Stimulated activated CD4-positive, alpha-beta T cell treated with anti-CD3 and anti-CD28 coated beads, Interleukin-15, amount 100 ng/mL, for 48 hours (primary cell): ENCODE measurements at regions not wholly inside any gene's neighbourhood (a gene's known extent, or its start where the extent isn't known, plus 50 kb on each side); places are given as distances from the start of the nearest gene placed in this dataset.
"Not testable (repeated sequence)": the region's sequence is repeated elsewhere in the genome, so short reads cannot be mapped to it uniquely, and the experiment has no call there.

Experiments used
- DNase-seq, 2 donors: peaks; one replicate each; pipeline ENCODE4 v3.0.0-alpha.2; 2020; ENCODE audit warnings: low read depth in 2 of 2

DNA sequence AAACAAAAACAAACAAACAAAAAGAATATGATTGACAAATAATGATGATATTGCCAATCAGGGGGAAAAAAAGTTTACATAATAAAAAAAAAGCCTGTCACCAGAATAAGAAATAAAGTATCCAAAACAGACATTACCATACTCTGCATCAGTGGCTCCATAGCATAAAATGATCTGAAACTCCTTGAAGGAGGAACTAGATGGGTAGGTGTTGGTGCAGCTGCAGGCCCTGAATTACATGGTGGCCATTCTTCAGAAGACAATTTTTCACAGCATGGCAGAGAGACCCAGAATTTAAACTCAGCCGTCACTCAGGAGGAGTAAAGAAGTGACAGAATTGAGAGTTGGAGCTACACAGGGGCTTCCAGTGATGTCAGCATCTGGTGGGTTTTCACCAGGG, 60.2 kb downstream of the GLUL start:
- DNase-seq, result no peak

DNA sequence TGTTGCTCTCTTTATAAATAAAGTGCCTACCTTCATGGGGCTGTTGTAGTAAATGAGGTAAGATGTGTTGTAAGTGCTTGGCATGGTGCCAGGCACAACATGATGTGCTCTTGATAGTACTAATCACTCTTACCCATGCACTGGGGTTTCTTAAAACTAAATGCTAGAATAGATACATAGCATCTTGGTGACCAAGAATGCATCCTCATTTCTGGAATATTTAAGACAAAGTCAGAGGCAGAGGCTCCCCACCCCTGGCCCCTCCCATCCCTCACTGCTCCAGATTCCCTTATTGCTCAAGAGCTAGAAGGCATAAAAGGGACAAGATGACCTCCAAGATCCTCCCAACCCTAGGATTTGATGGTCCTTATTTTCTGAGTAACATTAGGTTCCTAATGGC, 61.3 kb downstream of the GLUL start:
- no peak for DNase-seq

DNA sequence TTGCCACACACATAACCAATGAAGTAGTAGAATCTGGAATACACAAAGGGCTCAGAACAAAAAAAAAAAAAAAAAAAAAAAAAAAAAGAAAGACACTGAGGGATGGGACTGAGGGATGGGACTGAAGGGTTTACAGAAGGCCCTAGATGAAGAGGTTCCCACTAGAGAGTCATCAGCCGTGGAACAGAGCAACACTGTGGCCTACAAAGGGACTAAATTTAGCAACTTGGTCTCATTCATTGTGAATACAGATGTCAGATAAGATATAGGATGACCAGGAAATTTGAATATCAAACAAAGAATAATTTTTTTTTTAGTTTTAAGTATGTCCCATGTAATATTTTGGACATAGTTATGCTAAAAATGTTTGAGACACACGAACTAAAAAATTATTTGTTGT, 62.1 kb downstream of the GLUL start:
- DNase-seq, result no peak

DNA sequence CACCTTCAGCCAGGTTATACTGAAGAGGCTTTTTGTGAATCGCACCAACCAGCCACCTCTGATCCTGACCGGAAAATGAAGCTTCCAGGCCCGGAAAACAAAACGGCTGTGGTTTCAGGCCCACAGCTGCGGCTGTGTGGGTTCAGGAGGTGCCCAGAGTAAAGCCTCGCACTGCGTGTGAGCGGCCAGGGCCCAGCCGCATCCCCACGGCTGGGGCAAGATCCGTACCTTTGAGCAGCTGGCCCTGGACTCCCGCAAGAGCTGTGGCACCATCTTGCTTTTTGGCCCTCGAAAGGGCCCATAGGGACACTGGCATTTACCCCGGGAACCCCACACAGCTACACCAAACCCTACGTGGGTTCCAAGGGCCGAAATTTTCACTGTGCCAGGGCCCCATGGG, 63.0 kb downstream of the GLUL start:
- DNase-seq, result no peak

DNA sequence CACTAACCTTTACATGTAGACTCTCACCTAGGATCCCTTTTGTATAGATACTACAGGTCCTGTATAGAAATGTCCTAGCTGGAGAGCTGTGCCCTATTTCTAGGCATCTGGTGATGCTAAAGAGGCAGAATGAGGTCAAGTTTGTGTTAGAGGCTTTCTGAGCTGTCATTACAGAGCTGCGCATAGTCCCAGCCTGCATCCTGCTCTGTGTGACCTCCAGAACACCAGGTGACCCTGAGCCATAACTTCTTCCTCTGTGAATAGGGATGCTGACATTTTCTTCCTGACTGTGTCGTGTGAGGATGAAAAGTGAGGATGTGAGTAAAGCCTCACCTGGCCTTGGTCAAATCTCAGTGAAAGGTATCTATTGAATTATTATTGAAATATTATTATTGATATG, 66.3 kb downstream of the GLUL start:
- DNase-seq, result no peak

DNA sequence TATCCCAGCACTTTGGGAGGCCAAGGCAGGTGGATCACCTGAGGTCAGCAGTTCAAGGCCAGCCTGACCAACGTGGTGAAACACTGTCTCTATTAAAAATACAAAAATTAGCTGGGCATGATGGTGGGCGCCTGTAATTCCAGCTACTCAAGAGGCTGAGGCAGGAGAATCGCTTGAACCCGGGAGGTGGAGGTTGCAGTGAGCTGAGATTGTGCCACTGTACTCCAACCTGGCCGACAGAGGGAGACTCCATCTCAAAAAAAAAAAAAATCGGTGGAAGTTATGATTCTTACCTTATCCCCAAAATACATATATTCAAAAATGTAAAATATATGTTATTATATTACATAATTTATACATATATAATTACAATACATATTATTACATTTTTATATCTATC, 70.1 kb downstream of the GLUL start:
- not testable (repeated sequence) for DNase-seq

DNA sequence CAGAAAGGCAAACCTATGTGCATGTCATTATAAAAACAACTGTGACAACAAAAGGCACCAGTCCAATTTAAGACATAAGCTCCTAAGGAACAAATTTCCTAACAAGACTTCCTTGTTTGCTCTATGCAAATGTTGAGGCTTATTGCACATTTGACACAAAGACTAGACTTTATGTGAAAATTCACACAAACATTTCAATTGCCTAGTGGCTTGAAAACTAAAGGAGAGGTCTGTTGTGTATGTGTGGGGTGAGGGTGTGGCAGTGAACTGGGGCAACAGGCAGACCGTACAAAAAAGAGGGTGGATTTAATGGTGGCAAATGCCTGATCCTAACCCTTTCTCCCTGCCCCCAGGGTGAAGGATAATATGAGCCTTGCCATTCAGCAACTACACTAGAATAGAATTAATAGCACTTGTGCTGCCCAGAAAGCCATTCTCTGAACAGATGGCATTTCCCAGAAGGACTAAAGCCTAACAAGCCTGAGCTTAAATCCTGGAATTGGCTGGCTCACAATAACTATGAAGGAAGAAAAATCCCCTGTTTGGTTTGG, 73.9 kb downstream of the GLUL start:
- no peak for DNase-seq

DNA sequence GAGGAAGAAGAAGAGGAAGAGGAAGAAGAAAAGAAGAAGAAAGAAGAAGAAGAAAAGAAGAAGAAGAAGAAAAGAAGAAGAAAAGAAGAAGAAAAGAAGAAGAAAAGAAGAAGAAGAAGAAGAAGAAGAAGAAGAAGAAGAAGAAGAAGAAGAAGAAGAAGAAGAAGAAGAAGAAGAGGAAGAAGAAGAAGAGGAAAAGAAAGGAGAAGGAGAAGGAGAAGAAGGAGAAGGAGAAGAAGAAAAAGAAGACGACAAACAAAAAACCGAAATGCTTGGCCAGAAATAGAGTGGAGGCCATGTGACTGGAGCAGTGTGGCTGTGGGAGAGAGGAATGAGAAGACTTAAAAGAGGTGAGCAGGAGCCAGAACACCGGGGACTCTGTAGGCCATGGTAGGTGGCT, 75.1 kb downstream of the GLUL start:
- DNase-seq, result not testable (repeated sequence)

DNA sequence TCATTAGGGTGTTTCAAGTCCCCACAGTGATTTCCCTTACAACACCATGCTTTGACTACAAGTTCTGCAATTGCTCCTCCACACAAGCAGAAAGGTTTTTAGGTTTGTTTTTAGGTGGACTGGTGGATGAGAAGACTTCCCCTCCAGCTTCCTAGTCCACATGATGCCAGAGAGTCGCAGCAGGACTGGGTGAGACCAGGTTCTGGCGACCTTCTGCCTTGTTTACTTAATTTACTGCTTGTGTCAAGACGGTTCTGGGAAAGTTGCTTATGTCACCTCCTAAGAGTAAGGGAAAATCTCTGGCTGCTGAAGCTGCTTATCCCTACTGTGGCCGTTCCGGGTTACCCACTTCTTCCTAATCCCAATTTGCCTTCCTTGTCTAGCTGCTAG, 76.4 kb downstream of the GLUL start:
- DNase-seq, result no peak

DNA sequence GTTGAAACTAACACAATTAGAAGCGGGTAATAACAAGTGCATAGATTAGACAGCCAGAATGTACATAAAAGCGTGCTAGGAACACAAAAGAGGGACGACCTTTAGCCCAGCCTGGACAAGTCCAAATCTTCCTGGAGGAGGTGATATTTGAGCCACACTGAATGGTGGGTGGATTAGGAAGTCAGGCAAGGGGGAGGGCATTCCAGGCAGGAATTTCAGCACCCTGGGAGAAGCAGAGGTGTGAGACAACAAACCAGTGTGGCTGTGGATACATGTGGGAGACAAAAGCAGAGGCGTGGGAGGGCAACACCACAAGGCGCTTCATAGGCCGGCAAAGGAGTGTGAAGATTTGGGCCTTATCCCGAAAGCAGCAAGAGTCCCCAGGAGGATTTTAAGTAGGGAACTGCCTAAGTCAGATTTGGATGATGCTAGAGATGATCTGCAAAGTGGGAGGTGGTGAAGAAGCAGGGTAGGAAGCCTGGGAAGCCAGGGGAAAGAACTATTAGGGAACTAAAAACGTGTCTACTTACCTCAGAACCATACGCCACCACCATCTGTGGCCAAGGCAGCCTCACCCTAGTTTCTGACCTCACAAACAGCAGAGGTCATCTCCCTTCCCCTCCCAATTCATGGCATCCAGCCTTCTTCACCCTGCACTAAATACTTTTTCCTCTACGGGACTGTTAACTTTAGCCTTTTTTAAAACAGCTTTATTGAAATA, 81.8 kb downstream of the GLUL start:
- no peak for DNase-seq

DNA sequence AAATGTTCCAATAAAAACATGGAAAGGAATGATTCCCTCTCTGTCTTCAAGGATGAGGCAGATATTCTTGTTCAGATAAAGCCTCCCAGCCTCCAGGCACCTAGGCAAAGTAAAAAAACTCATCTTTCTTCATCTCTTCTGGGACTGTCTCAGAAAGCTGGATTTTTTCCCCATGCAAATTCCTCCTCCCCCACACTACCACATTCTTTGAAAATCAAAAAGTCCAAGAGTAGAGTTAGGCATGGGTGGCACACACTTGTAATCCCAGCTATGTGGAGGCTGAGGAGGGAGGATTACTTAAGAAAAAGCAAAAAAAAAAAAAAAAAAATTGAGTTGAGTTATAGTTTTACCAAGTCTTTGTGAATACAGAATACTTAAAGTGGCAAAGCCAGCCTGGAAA, 82.8 kb downstream of the GLUL start:
- no peak for DNase-seq

DNA sequence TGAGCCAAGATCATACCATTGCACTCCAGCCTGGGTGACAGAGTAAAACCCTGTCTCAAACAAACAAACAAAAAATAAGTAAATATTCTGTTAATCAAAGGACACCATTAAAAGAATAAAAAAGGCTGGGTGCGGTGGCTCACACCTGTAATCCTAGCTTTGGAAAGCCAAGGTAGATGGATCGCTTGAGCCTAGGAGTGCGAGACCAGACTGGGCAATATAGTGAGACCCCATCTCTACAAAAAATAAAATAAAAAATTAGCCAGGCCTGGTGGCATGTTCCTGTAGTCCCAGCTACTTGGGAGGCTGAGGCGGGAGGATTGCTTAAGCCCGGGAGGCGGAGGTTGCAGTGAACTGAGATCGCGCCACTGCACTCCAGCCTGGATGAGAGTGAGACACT, 84.1 kb downstream of the GLUL start:
- DNase-seq, result not testable (repeated sequence)

DNA sequence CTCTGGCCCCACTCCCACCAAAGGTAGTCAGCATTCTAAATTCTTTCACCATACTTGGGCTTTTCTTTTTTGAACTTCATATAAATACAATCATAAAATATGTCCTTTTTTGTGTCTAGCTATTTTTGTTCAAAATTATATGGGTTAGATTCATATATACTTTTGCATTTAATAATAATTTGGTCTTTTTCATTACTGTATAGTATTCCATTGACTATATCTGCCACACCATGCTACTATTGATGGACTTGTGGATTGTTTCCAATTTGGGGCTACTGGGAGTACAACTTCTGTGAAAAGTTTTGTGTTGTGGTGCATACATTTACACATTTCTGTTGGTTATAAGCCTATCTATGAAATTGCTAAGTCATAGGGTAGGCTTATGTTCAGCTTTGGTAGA, 85.7 kb downstream of the GLUL start:
- DNase-seq, result no peak

DNA sequence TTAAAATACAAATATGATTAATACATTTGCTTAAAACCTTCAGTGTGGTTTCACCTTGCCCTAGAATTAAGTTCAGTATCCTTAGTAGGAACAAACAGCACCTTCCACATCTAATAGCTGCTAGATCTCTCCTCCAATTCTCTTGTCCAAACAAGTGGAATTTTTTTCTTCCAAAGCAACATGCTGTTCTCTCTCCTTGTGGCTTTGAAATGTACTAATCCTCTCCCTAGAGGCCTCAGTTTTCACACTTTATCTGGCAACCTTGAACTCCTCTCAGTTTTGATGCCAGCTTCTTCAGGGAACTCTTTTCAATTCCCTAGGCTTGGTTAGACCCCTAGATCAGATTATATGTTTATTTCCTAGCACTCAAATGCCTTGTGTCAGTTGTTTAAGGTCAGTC, 87.0 kb downstream of the GLUL start:
- DNase-seq, result no peak

DNA sequence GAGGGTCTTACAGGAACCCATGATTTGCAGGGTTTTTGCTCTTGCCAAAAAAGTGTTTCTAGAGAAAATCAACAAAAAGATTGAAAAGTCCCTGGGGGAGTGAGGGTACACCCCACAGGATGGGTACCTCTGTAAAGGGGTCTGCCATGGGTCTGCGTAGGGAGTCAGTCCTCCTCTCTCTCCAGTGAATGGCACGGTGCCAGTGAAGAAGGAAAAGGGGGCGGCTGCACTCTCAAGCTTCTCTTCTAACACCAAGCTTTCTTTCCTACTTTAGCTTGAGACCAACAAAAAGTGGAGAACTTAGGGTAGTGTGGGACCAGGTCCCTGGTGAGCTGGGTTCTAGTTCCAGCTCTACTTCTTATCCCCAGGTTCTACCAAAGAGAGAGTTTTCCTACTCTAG, 87.4 kb downstream of the GLUL start:
- DNase-seq, result no peak

DNA sequence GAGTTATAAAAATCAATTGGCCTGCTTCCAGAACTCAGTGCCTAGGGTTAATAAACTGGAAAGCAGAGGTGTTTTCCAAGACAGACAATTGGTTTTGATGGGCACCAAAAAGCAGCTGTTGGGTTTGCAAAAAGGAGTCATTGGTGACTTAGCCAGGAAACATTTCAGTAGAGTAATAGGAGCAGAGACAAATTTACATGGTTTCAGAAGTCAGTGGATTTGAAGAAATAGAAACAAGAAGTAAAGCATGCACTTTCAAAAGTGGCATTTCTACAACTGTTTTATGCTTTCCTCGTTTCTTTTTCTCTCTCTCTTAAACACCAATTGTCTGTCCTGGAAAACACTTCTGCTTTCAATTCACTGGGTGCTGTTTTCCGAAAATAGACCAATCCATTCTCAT, 87.8 kb downstream of the GLUL start:
- no peak for DNase-seq

DNA sequence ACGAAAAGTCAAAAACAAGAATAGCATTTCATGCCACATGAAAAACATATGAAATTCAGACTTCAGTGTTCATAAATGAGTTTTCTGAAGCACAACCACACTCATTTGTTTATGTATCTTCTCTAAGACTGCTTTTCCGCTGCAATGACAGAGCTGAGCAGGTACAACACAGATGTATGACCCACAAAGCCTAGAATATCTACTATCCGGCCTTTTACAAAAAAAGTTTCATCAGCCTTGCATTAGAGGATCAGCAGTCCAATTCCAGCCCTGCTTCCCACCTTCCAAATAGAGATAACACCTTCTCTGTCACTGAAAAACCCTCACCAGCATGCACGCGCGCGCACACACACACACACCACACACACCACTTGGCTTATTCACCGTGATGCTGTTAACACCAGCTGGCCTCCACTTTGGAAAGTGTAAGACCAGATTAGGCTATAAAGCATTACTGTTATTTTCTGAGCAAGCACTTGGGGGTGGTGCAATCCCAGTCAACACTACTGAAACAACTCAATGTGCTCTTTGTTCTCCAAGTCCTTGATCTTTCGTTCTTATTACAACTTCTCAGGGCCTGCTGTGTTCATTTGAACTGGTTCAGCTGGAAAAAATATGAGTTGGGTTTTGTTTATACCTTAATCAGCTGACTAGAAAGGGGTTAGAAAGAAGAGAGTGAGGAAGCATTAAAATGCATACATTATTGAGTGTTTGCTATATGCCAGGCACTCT, 90.0 kb downstream of the GLUL start:
- DNase-seq, result peak; percentile 19 to 22

DNA sequence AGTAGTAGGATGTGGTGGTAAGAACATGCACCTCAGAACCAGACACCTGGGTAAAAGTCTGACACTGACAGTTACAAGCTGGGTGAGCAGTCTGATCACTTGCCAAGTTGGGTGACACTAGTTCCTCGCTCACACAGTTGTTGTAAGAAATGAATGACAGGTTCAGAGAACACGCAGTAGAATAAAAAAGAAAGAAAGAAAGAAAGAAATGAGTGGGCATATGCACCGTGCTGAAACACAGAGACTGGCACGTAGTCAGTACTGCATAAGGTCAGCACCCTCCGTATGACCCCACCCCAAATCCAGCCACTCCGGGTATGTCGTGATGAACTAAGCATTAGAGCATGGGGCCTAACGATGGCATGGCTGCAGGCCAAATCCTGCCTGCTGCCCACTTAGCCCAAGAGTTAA, 90.6 kb downstream of the GLUL start:
- DNase-seq, result peak in 1 of 2 donors; percentile 10

DNA sequence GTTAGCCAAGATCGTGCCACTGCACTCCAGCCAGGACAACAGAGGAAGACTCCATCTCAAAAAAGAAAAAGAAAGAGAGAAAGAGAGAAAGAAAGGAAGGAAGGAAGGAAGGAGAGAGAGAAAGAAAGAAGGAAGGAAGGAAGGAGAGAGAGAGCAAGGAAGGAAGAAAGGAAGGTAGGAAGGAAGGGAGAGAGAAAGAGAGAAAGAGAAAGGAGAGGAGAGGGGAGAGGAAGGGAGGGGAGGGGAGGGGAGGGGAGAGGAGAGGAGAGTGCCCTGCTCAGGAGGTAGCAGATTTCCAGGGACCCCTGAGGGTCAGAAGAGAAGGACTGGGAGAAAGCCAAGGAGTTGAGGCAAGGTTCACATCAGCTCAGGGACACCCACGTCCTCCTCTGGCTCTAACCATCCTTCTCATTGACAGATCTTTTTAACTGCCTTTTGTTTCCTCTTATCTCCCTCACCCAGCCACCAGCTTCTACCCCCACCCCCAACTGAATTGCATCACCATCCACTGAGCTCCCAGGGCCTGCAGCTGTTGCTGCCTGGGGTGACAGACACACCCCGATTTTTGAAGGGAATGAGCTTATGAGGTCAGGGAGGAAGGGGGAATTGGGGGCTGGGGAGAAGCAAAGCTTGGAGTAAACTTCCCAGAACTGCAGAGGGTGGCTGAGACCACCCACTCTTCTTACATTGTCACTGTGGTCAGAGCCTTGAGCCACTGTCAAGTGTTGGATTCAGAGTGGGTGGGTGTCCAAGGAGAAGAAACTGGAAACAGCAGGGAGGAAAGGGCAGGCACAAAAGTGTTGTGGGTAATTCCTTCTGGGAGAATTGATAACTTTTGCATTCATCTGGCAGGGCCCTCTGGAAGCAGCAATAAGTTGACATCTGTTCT, 91.6 kb downstream of the GLUL start:
- DNase-seq, result no peak

DNA sequence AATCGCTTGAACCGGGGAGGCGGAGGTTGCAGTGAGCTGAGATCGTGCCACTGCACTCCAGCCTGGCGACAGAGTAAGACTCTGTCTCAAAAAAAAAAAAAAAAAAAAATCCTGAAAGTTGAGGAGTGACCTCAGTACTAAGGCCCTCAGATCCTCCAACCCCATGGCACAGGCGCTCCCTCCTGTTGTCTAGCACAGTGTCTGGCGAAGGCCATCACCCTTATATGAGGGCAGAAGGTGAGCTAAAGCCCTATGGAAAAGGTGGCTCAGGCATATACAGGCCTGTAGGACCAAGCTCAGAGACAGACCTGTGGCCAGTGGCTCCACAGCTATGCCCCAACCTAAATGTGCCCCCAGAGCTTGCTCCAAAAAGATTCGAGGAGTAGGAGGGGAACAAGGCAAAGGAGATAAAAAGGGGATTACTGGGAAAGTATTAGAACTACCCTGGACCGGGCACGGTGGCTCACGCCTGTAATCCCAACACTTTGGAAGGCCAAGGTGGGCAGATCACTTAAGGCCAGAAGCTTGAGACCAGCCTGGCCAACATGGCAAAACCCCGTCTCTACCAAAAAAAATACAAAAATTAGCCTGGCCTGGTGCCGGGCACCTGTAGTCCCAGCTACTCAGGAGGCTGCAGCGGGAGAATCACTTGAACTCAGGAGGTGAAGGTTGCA, 92.4 kb downstream of the GLUL start:
- DNase-seq, result not testable (repeated sequence)

DNA sequence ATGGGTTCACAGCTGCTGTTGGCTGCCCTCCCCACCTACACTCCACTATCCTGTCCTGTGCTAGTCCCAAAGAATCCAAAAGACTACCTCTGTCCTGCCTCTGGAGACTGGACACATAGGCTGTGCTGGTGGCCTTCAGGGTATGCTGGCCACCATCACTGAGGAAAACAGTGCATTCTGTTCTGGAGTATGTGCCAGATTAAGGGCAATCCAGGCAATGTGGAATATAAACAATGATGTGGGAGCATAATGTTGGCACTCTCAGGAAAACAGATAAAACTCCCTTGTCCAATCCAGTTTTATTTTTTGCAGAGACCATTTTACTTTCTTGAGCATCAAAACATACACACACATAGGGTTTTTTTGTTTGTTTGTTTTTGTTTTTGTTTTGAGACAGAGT, 94.3 kb downstream of the GLUL start:
- DNase-seq, result no peak

DNA sequence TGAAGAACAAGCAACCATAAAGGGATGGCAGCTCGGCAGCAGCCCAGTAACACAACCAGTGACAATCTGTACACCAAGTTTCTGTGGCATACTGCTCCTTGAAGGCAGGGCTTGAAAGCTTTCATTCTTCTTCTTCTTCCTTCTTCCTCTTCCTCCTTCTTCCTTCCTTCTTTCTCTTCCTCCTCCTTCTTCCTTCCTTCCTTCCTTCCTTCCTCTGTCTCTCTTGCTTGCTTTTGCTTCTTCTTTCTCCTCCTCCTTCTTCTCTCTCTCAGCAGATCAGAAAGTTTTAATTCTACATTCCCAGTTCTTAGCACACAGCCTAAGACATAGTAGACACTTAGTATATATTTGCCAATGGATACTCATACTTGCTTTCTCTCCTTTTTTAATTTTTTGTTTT, 95.9 kb downstream of the GLUL start:
- no peak for DNase-seq
